ENCODE measurements at regions not wholly inside any gene's neighbourhood (a gene's known extent, or its start where the extent isn't known, plus 50 kb on each side); places are given as distances from the start of the nearest gene placed in this dataset.

GRCh38 chr10:78186572-78186971 lies 152.9 kb downstream of the RPS24 start:
- Histone ChIP-seq H3K4me3 (ENCODE audit: low read depth in 1 of 3, low read length in 3 of 3) (no peak overlapping the region), H3K9me3 (ENCODE audit: control insufficient read depth in 2 of 2, insufficient read depth in 1 of 2, low read depth in 1 of 2, low read length in 1 of 2) (no peaks in the 10 kb centered on the region), H3K4me1 (ENCODE audit: control insufficient read depth in 3 of 3, insufficient read depth in 2 of 3, low read depth in 1 of 3, low read length in 2 of 3) (peaks cover 0 to 15% (median 0%) of the 10 kb centered on the region in 3 donors), H3K27ac (ENCODE audit: low read depth in 1 of 3, low read length in 2 of 3) (no peak overlapping the region), H3K36me3 (ENCODE audit: control insufficient read depth in 3 of 3, insufficient read depth in 2 of 3, low read depth in 1 of 3, low read length in 3 of 3) (no peaks in the 10 kb centered on the region), H3K27me3 (ENCODE audit: control insufficient read depth in 3 of 3, insufficient read depth in 3 of 3, low read length in 3 of 3) (no peaks in the 10 kb centered on the region)
- WGBS, 3 donors: 75 to 87% (median 80%) methylated on average over 3 of the region's 3 CpGs
- no peak for FAIRE-seq
- DNase-seq: no peak

- Histone ChIP-seq H3K4me3 (ENCODE audit: low read depth in 1 of 3, low read length in 3 of 3) (no peak overlapping the region), H3K9me3 (ENCODE audit: control insufficient read depth in 2 of 2, insufficient read depth in 1 of 2, low read depth in 1 of 2, low read length in 1 of 2) (no peaks in the 10 kb centered on the region), H3K27me3 (ENCODE audit: control insufficient read depth in 3 of 3, insufficient read depth in 3 of 3, low read length in 3 of 3) (no peaks in the 10 kb centered on the region), H3K4me1 (ENCODE audit: control insufficient read depth in 3 of 3, insufficient read depth in 2 of 3, low read depth in 1 of 3, low read length in 2 of 3) (peaks cover 0 to 15% (median 0%) of the 10 kb centered on the region in 3 donors), H3K27ac (ENCODE audit: low read depth in 1 of 3, low read length in 2 of 3) (no peak overlapping the region), H3K36me3 (ENCODE audit: control insufficient read depth in 3 of 3, insufficient read depth in 2 of 3, low read depth in 1 of 3, low read length in 3 of 3) (no peaks in the 10 kb centered on the region)
- WGBS, 3 donors: 89 to 94% (median 89%) methylated on average over 2 of the region's 2 CpGs
- DNase-seq: no peak
- FAIRE-seq: no peak
Measured at GRCh38 chr10:78187371-78187770, 153.7 kb downstream of the RPS24 start.

- Histone ChIP-seq H3K9me3 (ENCODE audit: control insufficient read depth in 2 of 2, insufficient read depth in 1 of 2, low read depth in 1 of 2, low read length in 1 of 2) (peaks cover 0 to 4% of the 10 kb centered on the region in 2 donors), H3K27me3 (ENCODE audit: control insufficient read depth in 3 of 3, insufficient read depth in 3 of 3, low read length in 3 of 3) (no peaks in the 10 kb centered on the region), H3K36me3 (ENCODE audit: control insufficient read depth in 3 of 3, insufficient read depth in 2 of 3, low read depth in 1 of 3, low read length in 3 of 3) (no peaks in the 10 kb centered on the region), H3K27ac (ENCODE audit: low read depth in 1 of 3, low read length in 2 of 3) (no peak overlapping the region), H3K4me3 (ENCODE audit: low read depth in 1 of 3, low read length in 3 of 3) (no peak overlapping the region), H3K4me1 (ENCODE audit: control insufficient read depth in 3 of 3, insufficient read depth in 2 of 3, low read depth in 1 of 3, low read length in 2 of 3) (peaks cover 0 to 15% (median 0%) of the 10 kb centered on the region in 3 donors)
- WGBS, 3 donors: 73 to 85% (median 82%) methylated on average over 4 of the region's 4 CpGs
- DNase-seq: no peak
- no peak for FAIRE-seq
Measured at GRCh38 chr10:78188446-78188845, 154.8 kb downstream of the RPS24 start.

GRCh38 chr10:78190051-78190825 lies 156.6 kb downstream of the RPS24 start:
- Histone ChIP-seq H3K36me3 (ENCODE audit: control insufficient read depth in 3 of 3, insufficient read depth in 2 of 3, low read depth in 1 of 3, low read length in 3 of 3) (no peaks in the 10 kb centered on the region), H3K4me1 (ENCODE audit: control insufficient read depth in 3 of 3, insufficient read depth in 2 of 3, low read depth in 1 of 3, low read length in 2 of 3) (peaks cover 0 to 15% (median 0%) of the 10 kb centered on the region in 3 donors), H3K9me3 (ENCODE audit: control insufficient read depth in 2 of 2, insufficient read depth in 1 of 2, low read depth in 1 of 2, low read length in 1 of 2) (peaks cover 0 to 9% of the 10 kb centered on the region in 2 donors), H3K4me3 (ENCODE audit: low read depth in 1 of 3, low read length in 3 of 3) (no peak overlapping the region), H3K27ac (ENCODE audit: low read depth in 1 of 3, low read length in 2 of 3) (no peak overlapping the region), H3K27me3 (ENCODE audit: control insufficient read depth in 3 of 3, insufficient read depth in 3 of 3, low read length in 3 of 3) (no peaks in the 10 kb centered on the region)
- peak; percentile 15 to 45 for DNase-seq
- 58 to 77% (median 64%) methylated on average over 10 of the region's 10 CpGs for WGBS, 3 donors
- FAIRE-seq: no peak

GRCh38 chr10:78191301-78191700 lies 157.6 kb downstream of the RPS24 start:
- no peaks in the 10 kb centered on the region for H3K36me3 ChIP-seq (ENCODE audit: control insufficient read depth in 3 of 3, insufficient read depth in 2 of 3, low read depth in 1 of 3, low read length in 3 of 3)
- H3K4me1 ChIP-seq (ENCODE audit: control insufficient read depth in 3 of 3, insufficient read depth in 2 of 3, low read depth in 1 of 3, low read length in 2 of 3): peaks cover 0 to 15% (median 0%) of the 10 kb centered on the region in 3 donors
- DNase-seq: peak in 1 of 2 donors; percentile 84
- peaks cover 0 to 9% of the 10 kb centered on the region in 2 donors for H3K9me3 ChIP-seq (ENCODE audit: control insufficient read depth in 2 of 2, insufficient read depth in 1 of 2, low read depth in 1 of 2, low read length in 1 of 2)
- peak overlapping the region in 1 of 3 donors; percentile 73 for H3K27ac ChIP-seq (ENCODE audit: low read depth in 1 of 3, low read length in 2 of 3)
- 23 to 67% (median 42%) methylated on average over 3 of the region's 3 CpGs for WGBS, 3 donors
- FAIRE-seq: no peak
- H3K27me3 ChIP-seq (ENCODE audit: control insufficient read depth in 3 of 3, insufficient read depth in 3 of 3, low read length in 3 of 3): no peaks in the 10 kb centered on the region
- H3K4me3 ChIP-seq (ENCODE audit: low read depth in 1 of 3, low read length in 3 of 3): no peak overlapping the region

GRCh38 chr10:78193189-78193588 lies 159.5 kb downstream of the RPS24 start:
- Histone ChIP-seq H3K27ac (ENCODE audit: low read depth in 1 of 3, low read length in 2 of 3) (no peak overlapping the region), H3K9me3 (ENCODE audit: control insufficient read depth in 2 of 2, insufficient read depth in 1 of 2, low read depth in 1 of 2, low read length in 1 of 2) (peaks cover 0 to 9% of the 10 kb centered on the region in 2 donors), H3K36me3 (ENCODE audit: control insufficient read depth in 3 of 3, insufficient read depth in 2 of 3, low read depth in 1 of 3, low read length in 3 of 3) (no peaks in the 10 kb centered on the region), H3K27me3 (ENCODE audit: control insufficient read depth in 3 of 3, insufficient read depth in 3 of 3, low read length in 3 of 3) (no peaks in the 10 kb centered on the region), H3K4me3 (ENCODE audit: low read depth in 1 of 3, low read length in 3 of 3) (no peak overlapping the region), H3K4me1 (ENCODE audit: control insufficient read depth in 3 of 3, insufficient read depth in 2 of 3, low read depth in 1 of 3, low read length in 2 of 3) (peaks cover 0 to 15% (median 0%) of the 10 kb centered on the region in 3 donors)
- FAIRE-seq: no peak
- 80 to 96% (median 87%) methylated on average over 1 of the region's 1 CpG for WGBS, 3 donors
- no peak for DNase-seq

- DNase-seq: no peak
- Histone ChIP-seq H3K4me3 (ENCODE audit: low read depth in 1 of 3, low read length in 3 of 3) (no peak overlapping the region), H3K27ac (ENCODE audit: low read depth in 1 of 3, low read length in 2 of 3) (no peak overlapping the region), H3K27me3 (ENCODE audit: control insufficient read depth in 3 of 3, insufficient read depth in 3 of 3, low read length in 3 of 3) (no peaks in the 10 kb centered on the region), H3K4me1 (ENCODE audit: control insufficient read depth in 3 of 3, insufficient read depth in 2 of 3, low read depth in 1 of 3, low read length in 2 of 3) (peaks cover 0 to 15% (median 0%) of the 10 kb centered on the region in 3 donors), H3K9me3 (ENCODE audit: control insufficient read depth in 2 of 2, insufficient read depth in 1 of 2, low read depth in 1 of 2, low read length in 1 of 2) (peaks cover 0 to 9% of the 10 kb centered on the region in 2 donors), H3K36me3 (ENCODE audit: control insufficient read depth in 3 of 3, insufficient read depth in 2 of 3, low read depth in 1 of 3, low read length in 3 of 3) (no peaks in the 10 kb centered on the region)
- no peak for FAIRE-seq
- WGBS, 3 donors: 70 to 78% (median 76%) methylated on average over 4 of the region's 4 CpGs
Measured at GRCh38 chr10:78194050-78194449, 160.4 kb downstream of the RPS24 start.

GRCh38 chr10:78194539-78195402 lies 161.1 kb downstream of the RPS24 start:
- H3K27me3 ChIP-seq (ENCODE audit: control insufficient read depth in 3 of 3, insufficient read depth in 3 of 3, low read length in 3 of 3): no peaks in the 10 kb centered on the region
- no peak for DNase-seq
- no peaks in the 10 kb centered on the region for H3K36me3 ChIP-seq (ENCODE audit: control insufficient read depth in 3 of 3, insufficient read depth in 2 of 3, low read depth in 1 of 3, low read length in 3 of 3)
- H3K4me1 ChIP-seq (ENCODE audit: control insufficient read depth in 3 of 3, insufficient read depth in 2 of 3, low read depth in 1 of 3, low read length in 2 of 3): peaks cover 0 to 15% (median 0%) of the 10 kb centered on the region in 3 donors
- H3K9me3 ChIP-seq (ENCODE audit: control insufficient read depth in 2 of 2, insufficient read depth in 1 of 2, low read depth in 1 of 2, low read length in 1 of 2): peaks cover 0 to 9% of the 10 kb centered on the region in 2 donors
- H3K4me3 ChIP-seq (ENCODE audit: low read depth in 1 of 3, low read length in 3 of 3): no peak overlapping the region
- 65 to 79% (median 67%) methylated on average over 10 of the region's 10 CpGs for WGBS, 3 donors
- FAIRE-seq: no peak
- no peak overlapping the region for H3K27ac ChIP-seq (ENCODE audit: low read depth in 1 of 3, low read length in 2 of 3)
